A673 (cell line): ENCODE measurements at regions not wholly inside any gene's neighbourhood (a gene's known extent, or its start where the extent isn't known, plus 50 kb on each side); places are given as distances from the start of the nearest gene placed in this dataset.

Source experiments
- EZH2 ChIP-seq: fragments of 200-600 bp; sonication (generic); IDR thresholded peaks from 2 replicates; pipeline ENCODE4 v1.6.1; 2017; ENCODE audit warnings: borderline replicate concordance, low read depth, mild to moderate bottlenecking, mixed read lengths, antibody characterized with exemption, low read length; ENCODE audit not compliant: poor library complexity, severe bottlenecking
- TF ChIP-seq, protein P1 (sequence below): fragments of 300-800, 200-600 bp; sonication (generic); conservative IDR thresholded peaks from 2 replicates; pipeline ENCODE4 v1.5.1; 2017; ENCODE audit warnings: low read depth, mild to moderate bottlenecking, antibody characterized with exemption, low read length, moderate library complexity, mixed read lengths

DNA sequence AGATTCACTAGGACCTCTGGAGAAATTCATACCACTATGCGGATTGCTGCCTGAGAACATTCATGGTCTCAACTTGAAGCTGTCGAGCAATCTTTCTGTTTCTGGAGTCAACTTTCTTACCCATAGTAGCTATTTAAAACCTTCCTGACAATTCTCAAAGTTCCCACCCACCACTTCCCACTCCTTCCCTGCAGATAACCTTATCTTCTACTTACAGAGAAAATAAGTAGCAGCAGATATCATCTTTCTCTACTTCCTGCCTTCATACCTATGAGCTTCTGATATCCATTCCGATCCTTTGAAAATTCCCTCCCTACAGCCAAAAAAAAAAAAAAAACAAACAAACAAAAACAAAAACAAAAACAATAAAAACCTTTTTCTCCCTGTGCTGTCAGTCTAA is 81.2 kb upstream of the CYRIA start:
- TF ChIP-seq, protein P1, sequence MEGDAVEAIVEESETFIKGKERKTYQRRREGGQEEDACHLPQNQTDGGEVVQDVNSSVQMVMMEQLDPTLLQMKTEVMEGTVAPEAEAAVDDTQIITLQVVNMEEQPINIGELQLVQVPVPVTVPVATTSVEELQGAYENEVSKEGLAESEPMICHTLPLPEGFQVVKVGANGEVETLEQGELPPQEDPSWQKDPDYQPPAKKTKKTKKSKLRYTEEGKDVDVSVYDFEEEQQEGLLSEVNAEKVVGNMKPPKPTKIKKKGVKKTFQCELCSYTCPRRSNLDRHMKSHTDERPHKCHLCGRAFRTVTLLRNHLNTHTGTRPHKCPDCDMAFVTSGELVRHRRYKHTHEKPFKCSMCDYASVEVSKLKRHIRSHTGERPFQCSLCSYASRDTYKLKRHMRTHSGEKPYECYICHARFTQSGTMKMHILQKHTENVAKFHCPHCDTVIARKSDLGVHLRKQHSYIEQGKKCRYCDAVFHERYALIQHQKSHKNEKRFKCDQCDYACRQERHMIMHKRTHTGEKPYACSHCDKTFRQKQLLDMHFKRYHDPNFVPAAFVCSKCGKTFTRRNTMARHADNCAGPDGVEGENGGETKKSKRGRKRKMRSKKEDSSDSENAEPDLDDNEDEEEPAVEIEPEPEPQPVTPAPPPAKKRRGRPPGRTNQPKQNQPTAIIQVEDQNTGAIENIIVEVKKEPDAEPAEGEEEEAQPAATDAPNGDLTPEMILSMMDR: no peak
- no peak for TF ChIP-seq EZH2
